ENCODE measurements at regions not wholly inside any gene's neighbourhood (a gene's known extent, or its start where the extent isn't known, plus 50 kb on each side); places are given as distances from the start of the nearest gene placed in this dataset.

DNA sequence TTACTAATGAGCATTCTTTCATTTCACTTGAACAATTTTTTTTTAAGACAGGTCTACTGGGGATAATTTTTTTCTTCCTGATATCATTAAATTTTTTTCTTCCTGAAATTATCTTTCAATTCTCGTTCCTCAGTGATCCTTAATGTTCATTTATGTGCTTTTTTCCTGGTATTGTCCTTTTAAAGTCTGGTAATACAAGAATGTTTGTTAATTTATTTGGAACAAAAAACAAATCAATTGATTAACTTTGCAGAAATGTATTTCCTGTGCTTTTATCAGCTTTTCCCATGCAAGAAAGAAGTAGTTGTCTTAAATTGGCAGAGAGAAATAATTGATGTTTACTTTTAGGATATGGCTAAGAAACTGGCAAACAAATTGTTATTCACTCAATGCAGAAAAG, 945.4 kb upstream of the MIR17HG start:
- no peaks in the 10 kb centered on the region for H3F3A ChIP-seq (replicated peaks; ENCODE audit: low read depth)
- H3K9me2 ChIP-seq (ENCODE audit: insufficient read depth) = no peaks in the 10 kb centered on the region
- DNase-seq (ENCODE audit: low spot score) (no peak), ATAC-seq (no peak)
- Mint-ChIP-seq H3K27me3 (ENCODE audit: insufficient read depth, low read depth, poor library complexity) (no peaks in the 10 kb centered on the region), H3K36me3 (ENCODE audit: low read depth) (peaks cover 14% of the 10 kb centered on the region; the same call in 2 of the 3 replicates), H3K4me1 (peaks cover 8% of the 10 kb centered on the region), H3K4me3 (no peak overlapping the region), H3K9me3 (peaks cover 12% of the 10 kb centered on the region), H3K27ac (no peak overlapping the region)
- no peaks in the 10 kb centered on the region for H4K20me1 ChIP-seq (replicated peaks; ENCODE audit: insufficient read depth)
- H3K4me1 ChIP-seq (ENCODE audit: insufficient read depth) = peaks cover 10% of the 10 kb centered on the region
- H3K36me3 ChIP-seq (ENCODE audit: insufficient read depth) = no peaks in the 10 kb centered on the region
- TF ChIP-seq EZH2phosphoT487 (IDR thresholded peaks at IDR 0.05; ENCODE audit: unreplicated experiment) = no peak
- TF ChIP-seq ZNF331 (CRISPR knock-in tag; IDR thresholded peaks at IDR 0.05; ENCODE audit: low read depth) = no peak
- TF ChIP-seq EZH2 (IDR thresholded peaks at IDR 0.05; ENCODE audit: low read depth, unreplicated experiment) = no peak
- TF ChIP-seq, protein P1, sequence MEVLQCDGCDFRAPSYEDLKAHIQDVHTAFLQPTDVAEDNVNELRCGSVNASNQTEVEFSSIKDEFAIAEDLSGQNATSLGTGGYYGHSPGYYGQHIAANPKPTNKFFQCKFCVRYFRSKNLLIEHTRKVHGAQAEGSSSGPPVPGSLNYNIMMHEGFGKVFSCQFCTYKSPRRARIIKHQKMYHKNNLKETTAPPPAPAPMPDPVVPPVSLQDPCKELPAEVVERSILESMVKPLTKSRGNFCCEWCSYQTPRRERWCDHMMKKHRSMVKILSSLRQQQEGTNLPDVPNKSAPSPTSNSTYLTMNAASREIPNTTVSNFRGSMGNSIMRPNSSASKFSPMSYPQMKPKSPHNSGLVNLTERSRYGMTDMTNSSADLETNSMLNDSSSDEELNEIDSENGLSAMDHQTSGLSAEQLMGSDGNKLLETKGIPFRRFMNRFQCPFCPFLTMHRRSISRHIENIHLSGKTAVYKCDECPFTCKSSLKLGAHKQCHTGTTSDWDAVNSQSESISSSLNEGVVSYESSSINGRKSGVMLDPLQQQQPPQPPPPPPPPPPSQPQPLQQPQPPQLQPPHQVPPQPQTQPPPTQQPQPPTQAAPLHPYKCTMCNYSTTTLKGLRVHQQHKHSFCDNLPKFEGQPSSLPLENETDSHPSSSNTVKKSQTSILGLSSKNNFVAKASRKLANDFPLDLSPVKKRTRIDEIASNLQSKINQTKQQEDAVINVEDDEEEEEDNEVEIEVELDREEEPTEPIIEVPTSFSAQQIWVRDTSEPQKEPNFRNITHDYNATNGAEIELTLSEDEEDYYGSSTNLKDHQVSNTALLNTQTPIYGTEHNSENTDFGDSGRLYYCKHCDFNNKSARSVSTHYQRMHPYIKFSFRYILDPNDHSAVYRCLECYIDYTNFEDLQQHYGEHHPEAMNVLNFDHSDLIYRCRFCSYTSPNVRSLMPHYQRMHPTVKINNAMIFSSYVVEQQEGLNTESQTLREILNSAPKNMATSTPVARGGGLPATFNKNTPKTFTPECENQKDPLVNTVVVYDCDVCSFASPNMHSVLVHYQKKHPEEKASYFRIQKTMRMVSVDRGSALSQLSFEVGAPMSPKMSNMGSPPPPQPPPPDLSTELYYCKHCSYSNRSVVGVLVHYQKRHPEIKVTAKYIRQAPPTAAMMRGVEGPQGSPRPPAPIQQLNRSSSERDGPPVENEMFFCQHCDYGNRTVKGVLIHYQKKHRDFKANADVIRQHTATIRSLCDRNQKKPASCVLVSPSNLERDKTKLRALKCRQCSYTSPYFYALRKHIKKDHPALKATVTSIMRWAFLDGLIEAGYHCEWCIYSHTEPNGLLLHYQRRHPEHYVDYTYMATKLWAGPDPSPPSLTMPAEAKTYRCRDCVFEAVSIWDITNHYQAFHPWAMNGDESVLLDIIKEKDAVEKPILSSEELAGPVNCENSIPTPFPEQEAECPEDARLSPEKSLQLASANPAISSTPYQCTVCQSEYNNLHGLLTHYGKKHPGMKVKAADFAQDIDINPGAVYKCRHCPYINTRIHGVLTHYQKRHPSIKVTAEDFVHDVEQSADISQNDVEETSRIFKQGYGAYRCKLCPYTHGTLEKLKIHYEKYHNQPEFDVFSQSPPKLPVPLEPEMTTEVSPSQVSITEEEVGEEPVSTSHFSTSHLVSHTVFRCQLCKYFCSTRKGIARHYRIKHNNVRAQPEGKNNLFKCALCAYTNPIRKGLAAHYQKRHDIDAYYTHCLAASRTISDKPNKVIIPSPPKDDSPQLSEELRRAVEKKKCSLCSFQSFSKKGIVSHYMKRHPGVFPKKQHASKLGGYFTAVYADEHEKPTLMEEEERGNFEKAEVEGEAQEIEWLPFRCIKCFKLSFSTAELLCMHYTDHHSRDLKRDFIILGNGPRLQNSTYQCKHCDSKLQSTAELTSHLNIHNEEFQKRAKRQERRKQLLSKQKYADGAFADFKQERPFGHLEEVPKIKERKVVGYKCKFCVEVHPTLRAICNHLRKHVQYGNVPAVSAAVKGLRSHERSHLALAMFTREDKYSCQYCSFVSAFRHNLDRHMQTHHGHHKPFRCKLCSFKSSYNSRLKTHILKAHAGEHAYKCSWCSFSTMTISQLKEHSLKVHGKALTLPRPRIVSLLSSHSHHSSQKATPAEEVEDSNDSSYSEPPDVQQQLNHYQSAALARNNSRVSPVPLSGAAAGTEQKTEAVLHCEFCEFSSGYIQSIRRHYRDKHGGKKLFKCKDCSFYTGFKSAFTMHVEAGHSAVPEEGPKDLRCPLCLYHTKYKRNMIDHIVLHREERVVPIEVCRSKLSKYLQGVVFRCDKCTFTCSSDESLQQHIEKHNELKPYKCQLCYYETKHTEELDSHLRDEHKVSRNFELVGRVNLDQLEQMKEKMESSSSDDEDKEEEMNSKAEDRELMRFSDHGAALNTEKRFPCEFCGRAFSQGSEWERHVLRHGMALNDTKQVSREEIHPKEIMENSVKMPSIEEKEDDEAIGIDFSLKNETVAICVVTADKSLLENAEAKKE (CRISPR knock-in tag; IDR thresholded peaks at IDR 0.05) = no peak
- no peak for TF ChIP-seq STAT1 (IDR thresholded peaks at IDR 0.05; ENCODE audit: unreplicated experiment)
- TF ChIP-seq, protein P2, sequence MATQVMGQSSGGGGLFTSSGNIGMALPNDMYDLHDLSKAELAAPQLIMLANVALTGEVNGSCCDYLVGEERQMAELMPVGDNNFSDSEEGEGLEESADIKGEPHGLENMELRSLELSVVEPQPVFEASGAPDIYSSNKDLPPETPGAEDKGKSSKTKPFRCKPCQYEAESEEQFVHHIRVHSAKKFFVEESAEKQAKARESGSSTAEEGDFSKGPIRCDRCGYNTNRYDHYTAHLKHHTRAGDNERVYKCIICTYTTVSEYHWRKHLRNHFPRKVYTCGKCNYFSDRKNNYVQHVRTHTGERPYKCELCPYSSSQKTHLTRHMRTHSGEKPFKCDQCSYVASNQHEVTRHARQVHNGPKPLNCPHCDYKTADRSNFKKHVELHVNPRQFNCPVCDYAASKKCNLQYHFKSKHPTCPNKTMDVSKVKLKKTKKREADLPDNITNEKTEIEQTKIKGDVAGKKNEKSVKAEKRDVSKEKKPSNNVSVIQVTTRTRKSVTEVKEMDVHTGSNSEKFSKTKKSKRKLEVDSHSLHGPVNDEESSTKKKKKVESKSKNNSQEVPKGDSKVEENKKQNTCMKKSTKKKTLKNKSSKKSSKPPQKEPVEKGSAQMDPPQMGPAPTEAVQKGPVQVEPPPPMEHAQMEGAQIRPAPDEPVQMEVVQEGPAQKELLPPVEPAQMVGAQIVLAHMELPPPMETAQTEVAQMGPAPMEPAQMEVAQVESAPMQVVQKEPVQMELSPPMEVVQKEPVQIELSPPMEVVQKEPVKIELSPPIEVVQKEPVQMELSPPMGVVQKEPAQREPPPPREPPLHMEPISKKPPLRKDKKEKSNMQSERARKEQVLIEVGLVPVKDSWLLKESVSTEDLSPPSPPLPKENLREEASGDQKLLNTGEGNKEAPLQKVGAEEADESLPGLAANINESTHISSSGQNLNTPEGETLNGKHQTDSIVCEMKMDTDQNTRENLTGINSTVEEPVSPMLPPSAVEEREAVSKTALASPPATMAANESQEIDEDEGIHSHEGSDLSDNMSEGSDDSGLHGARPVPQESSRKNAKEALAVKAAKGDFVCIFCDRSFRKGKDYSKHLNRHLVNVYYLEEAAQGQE (IDR thresholded peaks at IDR 0.05; ENCODE audit: unreplicated experiment) = no peak
- TF ChIP-seq JUNB (IDR thresholded peaks at IDR 0.05; ENCODE audit: unreplicated experiment) = no peak
- no peak for TF ChIP-seq POLR2AphosphoS5 (IDR thresholded peaks at IDR 0.05; ENCODE audit: low read depth)
- TF ChIP-seq CREB1 (CRISPR knock-in tag; IDR thresholded peaks at IDR 0.05; ENCODE audit: low read depth) = no peak
- TF ChIP-seq, protein P3, sequence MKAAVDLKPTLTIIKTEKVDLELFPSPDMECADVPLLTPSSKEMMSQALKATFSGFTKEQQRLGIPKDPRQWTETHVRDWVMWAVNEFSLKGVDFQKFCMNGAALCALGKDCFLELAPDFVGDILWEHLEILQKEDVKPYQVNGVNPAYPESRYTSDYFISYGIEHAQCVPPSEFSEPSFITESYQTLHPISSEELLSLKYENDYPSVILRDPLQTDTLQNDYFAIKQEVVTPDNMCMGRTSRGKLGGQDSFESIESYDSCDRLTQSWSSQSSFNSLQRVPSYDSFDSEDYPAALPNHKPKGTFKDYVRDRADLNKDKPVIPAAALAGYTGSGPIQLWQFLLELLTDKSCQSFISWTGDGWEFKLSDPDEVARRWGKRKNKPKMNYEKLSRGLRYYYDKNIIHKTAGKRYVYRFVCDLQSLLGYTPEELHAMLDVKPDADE (IDR thresholded peaks at IDR 0.05) = no peak
- TF ChIP-seq, protein P4, sequence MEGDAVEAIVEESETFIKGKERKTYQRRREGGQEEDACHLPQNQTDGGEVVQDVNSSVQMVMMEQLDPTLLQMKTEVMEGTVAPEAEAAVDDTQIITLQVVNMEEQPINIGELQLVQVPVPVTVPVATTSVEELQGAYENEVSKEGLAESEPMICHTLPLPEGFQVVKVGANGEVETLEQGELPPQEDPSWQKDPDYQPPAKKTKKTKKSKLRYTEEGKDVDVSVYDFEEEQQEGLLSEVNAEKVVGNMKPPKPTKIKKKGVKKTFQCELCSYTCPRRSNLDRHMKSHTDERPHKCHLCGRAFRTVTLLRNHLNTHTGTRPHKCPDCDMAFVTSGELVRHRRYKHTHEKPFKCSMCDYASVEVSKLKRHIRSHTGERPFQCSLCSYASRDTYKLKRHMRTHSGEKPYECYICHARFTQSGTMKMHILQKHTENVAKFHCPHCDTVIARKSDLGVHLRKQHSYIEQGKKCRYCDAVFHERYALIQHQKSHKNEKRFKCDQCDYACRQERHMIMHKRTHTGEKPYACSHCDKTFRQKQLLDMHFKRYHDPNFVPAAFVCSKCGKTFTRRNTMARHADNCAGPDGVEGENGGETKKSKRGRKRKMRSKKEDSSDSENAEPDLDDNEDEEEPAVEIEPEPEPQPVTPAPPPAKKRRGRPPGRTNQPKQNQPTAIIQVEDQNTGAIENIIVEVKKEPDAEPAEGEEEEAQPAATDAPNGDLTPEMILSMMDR (conservative IDR thresholded peaks at IDR 0.05; ENCODE audit: low read depth in 2 of 2) = no peak
- no peak for TF ChIP-seq ZNF114 (CRISPR knock-in tag; IDR thresholded peaks at IDR 0.05)
- no peak for TF ChIP-seq NANOG (IDR thresholded peaks at IDR 0.05; ENCODE audit: borderline replicate concordance)
- H2AFZ ChIP-seq = no peak overlapping the region
- no peaks in the 10 kb centered on the region for H3K27me3 ChIP-seq (ENCODE audit: insufficient read depth)
- no peak overlapping the region for H3K27ac ChIP-seq (ENCODE audit: low read depth)
- H3K4me2 ChIP-seq = no peak overlapping the region
- no peaks in the 10 kb centered on the region for H3K79me2 ChIP-seq (replicated peaks; ENCODE audit: insufficient read depth)
- H3K4me3 ChIP-seq = no peak overlapping the region

All from GM23338 (cell line).